DOHH2 (cell line): ENCODE measurements at regions not wholly inside any gene's neighbourhood (a gene's known extent, or its start where the extent isn't known, plus 50 kb on each side); places are given as distances from the start of the nearest gene placed in this dataset.

Source experiments
- H3F3A ChIP-seq: fragments of 200-600 bp; sonication (generic), shearing (Covaris generic); 2 replicates; pipeline ENCODE4 v1.6.0; 2016; ENCODE audit warnings: antibody characterized with exemption, mild to moderate bottlenecking; ENCODE audit not compliant: control insufficient read depth, insufficient read depth
- H3K27ac ChIP-seq: fragments of 200-600 bp; sonication (generic); 2 replicates; pipeline ENCODE4 v1.5.1; 2014; ENCODE audit warnings: low read depth, mild to moderate bottlenecking, low read length, moderate library complexity
- H3K27me3 ChIP-seq: fragments of 200-600 bp; sonication (generic); 2 replicates; pipeline ENCODE4 v1.6.1; 2014; ENCODE audit warnings: mild to moderate bottlenecking, low read length, mixed read lengths; ENCODE audit not compliant: control insufficient read depth
- H3K36me3 ChIP-seq: fragments of 200-600 bp; sonication (generic); 2 replicates; pipeline ENCODE4 v1.6.1; 2014; ENCODE audit warnings: mild to moderate bottlenecking, low read length, moderate library complexity, mixed read lengths; ENCODE audit not compliant: control insufficient read depth
- H3K4me1 ChIP-seq: fragments of 200-600 bp; sonication (generic); 2 replicates; pipeline ENCODE4 v1.6.1; 2014; ENCODE audit warnings: mild to moderate bottlenecking, low read length, mixed read lengths; ENCODE audit not compliant: control insufficient read depth
- H3K4me2 ChIP-seq: fragments of 200-600 bp; sonication (generic); 2 replicates; pipeline ENCODE4 v1.6.0; 2014; ENCODE audit warnings: mild to moderate bottlenecking, low read length, moderate library complexity
- H3K4me3 ChIP-seq: fragments of 200-600 bp; sonication (generic); 2 replicates; pipeline ENCODE4 v1.5.1; 2014; ENCODE audit warnings: mild to moderate bottlenecking, low read length, mixed read lengths
- H3K79me2 ChIP-seq: fragments of 200-600 bp; sonication (generic); 2 replicates; pipeline ENCODE4 v1.6.1; 2014; ENCODE audit warnings: mild to moderate bottlenecking, low read length, mixed read lengths; ENCODE audit not compliant: control insufficient read depth
- H3K9me2 ChIP-seq: fragments of 200-600 bp; sonication (generic); replicated peaks from 2 replicates; pipeline ENCODE4 v1.6.1; 2014; ENCODE audit warnings: mild to moderate bottlenecking, low read length, mixed read lengths; ENCODE audit not compliant: control insufficient read depth
- H3K9me3 ChIP-seq: fragments of 200-600 bp; sonication (generic); 2 replicates; pipeline ENCODE4 v1.6.1; 2014; ENCODE audit warnings: antibody characterized with exemption, low read length, mixed read lengths; ENCODE audit not compliant: control insufficient read depth, insufficient read depth
- H4K20me1 ChIP-seq: fragments of 200-600 bp; sonication (generic); 2 replicates; pipeline ENCODE4 v1.6.0; 2014; ENCODE audit warnings: low read depth, mild to moderate bottlenecking, antibody characterized with exemption, low read length, moderate library complexity; ENCODE audit not compliant: control insufficient read depth, insufficient read depth
- EZH2phosphoT487 ChIP-seq: fragments of 200-600 bp; sonication (generic); IDR thresholded peaks from 2 replicates; pipeline ENCODE4 v1.6.1; 2017; ENCODE audit warnings: borderline replicate concordance, mild to moderate bottlenecking, antibody characterized with exemption, low read length, moderate library complexity, mixed read lengths
- TF ChIP-seq, protein P1 (sequence below): fragments of 200-600 bp; sonication (generic); IDR thresholded peaks from one replicate; pipeline ENCODE4 v1.5.1; 2014; ENCODE audit warnings: antibody characterized with exemption, mild to moderate bottlenecking, low read depth, low read length; ENCODE audit not compliant: poor library complexity, severe bottlenecking

DNA sequence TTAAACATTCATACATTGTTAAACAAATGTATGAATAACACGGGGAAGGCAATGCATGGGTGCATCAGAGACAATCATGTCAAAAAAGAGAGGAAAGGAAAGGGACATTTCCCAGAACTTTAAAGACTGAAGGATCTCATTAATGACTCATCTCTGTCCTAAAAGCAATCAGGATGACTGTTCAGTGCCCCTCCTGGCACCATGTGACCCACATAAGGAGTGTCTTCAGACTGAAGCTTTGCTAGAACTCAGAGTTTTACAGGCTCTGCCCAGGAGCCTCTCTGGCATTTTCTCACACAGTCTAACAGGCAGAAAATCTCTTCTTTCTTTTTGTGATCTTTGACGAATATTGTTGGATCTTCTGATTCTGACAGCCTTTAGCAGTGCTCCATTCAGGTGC is 315.3 kb downstream of the OTUD1 start:
- no peaks in the 10 kb centered on the region for H3F3A ChIP-seq
- H3K27me3 ChIP-seq: no peaks in the 10 kb centered on the region
- H3K4me1 ChIP-seq: peaks cover 6% of the 10 kb centered on the region
- H3K9me2 ChIP-seq: no peaks in the 10 kb centered on the region
- H3K4me3 ChIP-seq: no peak overlapping the region
- H3K9me3 ChIP-seq: no peaks in the 10 kb centered on the region
- H3K79me2 ChIP-seq: no peaks in the 10 kb centered on the region
- no peaks in the 10 kb centered on the region for H4K20me1 ChIP-seq
- H3K36me3 ChIP-seq: no peaks in the 10 kb centered on the region
- H3K27ac ChIP-seq: no peak overlapping the region
- no peak overlapping the region for H3K4me2 ChIP-seq
- TF ChIP-seq EZH2phosphoT487: no peak
- TF ChIP-seq, protein P1, sequence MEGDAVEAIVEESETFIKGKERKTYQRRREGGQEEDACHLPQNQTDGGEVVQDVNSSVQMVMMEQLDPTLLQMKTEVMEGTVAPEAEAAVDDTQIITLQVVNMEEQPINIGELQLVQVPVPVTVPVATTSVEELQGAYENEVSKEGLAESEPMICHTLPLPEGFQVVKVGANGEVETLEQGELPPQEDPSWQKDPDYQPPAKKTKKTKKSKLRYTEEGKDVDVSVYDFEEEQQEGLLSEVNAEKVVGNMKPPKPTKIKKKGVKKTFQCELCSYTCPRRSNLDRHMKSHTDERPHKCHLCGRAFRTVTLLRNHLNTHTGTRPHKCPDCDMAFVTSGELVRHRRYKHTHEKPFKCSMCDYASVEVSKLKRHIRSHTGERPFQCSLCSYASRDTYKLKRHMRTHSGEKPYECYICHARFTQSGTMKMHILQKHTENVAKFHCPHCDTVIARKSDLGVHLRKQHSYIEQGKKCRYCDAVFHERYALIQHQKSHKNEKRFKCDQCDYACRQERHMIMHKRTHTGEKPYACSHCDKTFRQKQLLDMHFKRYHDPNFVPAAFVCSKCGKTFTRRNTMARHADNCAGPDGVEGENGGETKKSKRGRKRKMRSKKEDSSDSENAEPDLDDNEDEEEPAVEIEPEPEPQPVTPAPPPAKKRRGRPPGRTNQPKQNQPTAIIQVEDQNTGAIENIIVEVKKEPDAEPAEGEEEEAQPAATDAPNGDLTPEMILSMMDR: no peak

DNA sequence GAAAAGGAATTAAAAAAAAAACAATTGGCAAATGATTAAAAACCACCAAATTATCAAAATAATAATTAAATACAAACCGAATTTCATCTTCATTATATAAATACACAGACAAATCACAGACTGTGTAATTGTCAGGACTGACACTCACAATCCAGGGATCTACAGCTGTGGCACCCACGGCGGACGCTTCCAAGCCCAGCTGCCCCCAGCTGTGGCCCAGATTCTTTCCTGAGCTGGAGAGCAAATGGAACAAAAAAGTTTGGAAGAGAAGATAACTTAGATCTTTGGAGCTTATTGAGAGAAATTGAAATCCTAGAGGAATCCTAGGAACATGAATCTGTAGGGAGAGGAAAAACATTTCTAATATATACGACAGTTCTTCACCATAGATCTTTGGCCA is 316.1 kb downstream of the OTUD1 start:
- H4K20me1 ChIP-seq: no peaks in the 10 kb centered on the region
- peaks cover under 1% of the 10 kb centered on the region for H3K4me1 ChIP-seq
- no peaks in the 10 kb centered on the region for H3K9me2 ChIP-seq
- H3K4me3 ChIP-seq: no peak overlapping the region
- no peaks in the 10 kb centered on the region for H3K27me3 ChIP-seq
- TF ChIP-seq, protein P1: no peak
- TF ChIP-seq EZH2phosphoT487: no peak
- H3K27ac ChIP-seq: no peak overlapping the region
- no peaks in the 10 kb centered on the region for H3K9me3 ChIP-seq
- H3K36me3 ChIP-seq: no peaks in the 10 kb centered on the region
- H3K79me2 ChIP-seq: no peaks in the 10 kb centered on the region
- no peaks in the 10 kb centered on the region for H3F3A ChIP-seq
- no peak overlapping the region for H3K4me2 ChIP-seq

DNA sequence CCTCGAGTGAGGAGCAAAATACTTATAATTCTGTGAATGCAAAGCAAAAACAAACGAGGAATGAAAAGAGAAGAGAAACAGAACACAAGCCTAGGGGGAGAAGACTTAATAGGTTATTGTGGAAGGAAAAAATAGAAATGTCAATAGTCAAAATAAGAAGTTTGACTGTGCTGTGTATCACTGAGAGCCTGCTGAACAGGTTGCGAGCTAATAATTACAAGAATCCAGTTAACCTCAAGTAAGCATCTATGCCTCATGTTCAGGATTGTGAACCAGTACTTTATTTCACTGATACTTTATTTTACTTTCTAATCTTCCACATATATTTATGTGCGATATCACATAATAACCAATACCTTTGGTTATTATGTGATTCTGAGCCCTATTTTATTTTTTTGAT is 316.7 kb downstream of the OTUD1 start:
- no peaks in the 10 kb centered on the region for H3K27me3 ChIP-seq
- no peak for TF ChIP-seq EZH2phosphoT487
- H3K4me2 ChIP-seq: no peak overlapping the region
- no peaks in the 10 kb centered on the region for H3F3A ChIP-seq
- no peak overlapping the region for H3K27ac ChIP-seq
- no peaks in the 10 kb centered on the region for H3K4me1 ChIP-seq
- no peaks in the 10 kb centered on the region for H3K36me3 ChIP-seq
- no peaks in the 10 kb centered on the region for H3K9me2 ChIP-seq
- H3K79me2 ChIP-seq: no peaks in the 10 kb centered on the region
- no peaks in the 10 kb centered on the region for H3K9me3 ChIP-seq
- no peaks in the 10 kb centered on the region for H4K20me1 ChIP-seq
- H3K4me3 ChIP-seq: no peak overlapping the region

DNA sequence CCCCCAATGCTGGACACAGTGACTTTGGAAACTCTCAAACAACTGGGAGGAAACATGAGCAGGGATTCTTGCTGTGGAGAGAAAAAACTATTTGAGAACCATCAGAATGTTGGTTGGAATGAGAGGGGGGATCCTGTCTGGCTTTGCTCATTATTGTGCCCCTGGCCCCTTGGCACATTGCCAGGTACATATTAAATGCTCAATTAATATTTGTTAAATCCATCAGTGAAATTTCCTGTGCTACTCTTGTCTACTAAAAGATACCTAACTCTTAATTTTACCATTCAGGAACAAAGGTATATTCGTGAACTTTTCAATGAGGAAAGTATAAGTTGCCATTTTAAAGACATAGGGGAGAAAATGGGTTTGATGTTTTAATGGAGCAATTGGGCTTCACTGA is 329.4 kb downstream of the OTUD1 start:
- no peak for TF ChIP-seq EZH2phosphoT487
- TF ChIP-seq, protein P1: no peak
- Histone ChIP-seq H3K27me3 (no peaks in the 10 kb centered on the region), H3K4me2 (no peak overlapping the region), H3K9me2 (no peaks in the 10 kb centered on the region), H3K4me1 (no peaks in the 10 kb centered on the region), H4K20me1 (no peaks in the 10 kb centered on the region), H3K27ac (no peak overlapping the region), H3F3A (no peaks in the 10 kb centered on the region), H3K9me3 (no peaks in the 10 kb centered on the region), H3K36me3 (no peaks in the 10 kb centered on the region), H3K4me3 (no peak overlapping the region), H3K79me2 (no peaks in the 10 kb centered on the region)
